ENCODE measurements at regions not wholly inside any gene's neighbourhood (a gene's known extent, or its start where the extent isn't known, plus 50 kb on each side); places are given as distances from the start of the nearest gene placed in this dataset.

- TF ChIP-seq ARID5B (CRISPR knock-in tag; IDR thresholded peaks at IDR 0.05) (peak; percentile 26; the same call in 1 of the 2 replicates), THAP9 (CRISPR knock-in tag; IDR thresholded peaks at IDR 0.05; ENCODE audit: borderline replicate concordance) (no peak), TEAD3 (CRISPR knock-in tag; optimal IDR thresholded peaks at IDR 0.05; ENCODE audit: borderline replicate concordance) (peak; percentile 24)
Measured at GRCh38 chr17:62121025-62121730, 56.1 kb upstream of the MED13 start (continued).

- no peak overlapping the region for H3K4me2 ChIP-seq (ENCODE audit: low read depth, low read length)
- H3K9ac ChIP-seq (ENCODE audit: insufficient read depth, low read depth, low read length), result no peak overlapping the region
- H3K27ac ChIP-seq (ENCODE audit: extremely low read length, insufficient read depth, low read length), result no peak overlapping the region
- H3K9me3 ChIP-seq (ENCODE audit: low read length), result no peaks in the 10 kb centered on the region
- WGBS (ENCODE audit: low lambda C conversion rate), result 87% methylated on average over 2 of the region's 2 CpGs
- no peak for FAIRE-seq
- ChIA-PET CTCF (ENCODE audit: low intra/inter-chr PET ratio, low total read pairs) (no interaction called here), POLR2A (no interaction called here)
- no peak for DNase-seq (ENCODE audit: low spot score)
- BruUV-seq (replicated peaks), result no TSS peak
- in situ Hi-C loops (cut with HindIII; ENCODE audit: extremely low pct_ligation_motif_present, low pct_unique_long_range_greater_than_20kb), result no loop called here
- no peaks in the 10 kb centered on the region for H3K36me3 ChIP-seq (replicated peaks in 1 of 2; ENCODE audit: control insufficient read depth in 1 of 2, insufficient read depth in 2 of 2, low read length in 2 of 2)
- intact Hi-C loops (cut with micrococcal nuclease; ENCODE audit: unreplicated experiment), result no loop called here
- peaks cover 13% of the 10 kb centered on the region for H3K4me1 ChIP-seq (ENCODE audit: insufficient read depth, low read length)
- H3K4me3 ChIP-seq (replicated peaks in 1 of 3; ENCODE audit: insufficient read depth in 1 of 3, low read depth in 2 of 3, low read length in 3 of 3), result no peak overlapping the region
- H3K79me2 ChIP-seq (ENCODE audit: insufficient read depth, low read length), result no peaks in the 10 kb centered on the region
- no peaks in the 10 kb centered on the region for H4K20me1 ChIP-seq (ENCODE audit: insufficient read depth, low read length)
- H3K27me3 ChIP-seq (ENCODE audit: control insufficient read depth in 1 of 2, insufficient read depth in 2 of 2, low read length in 2 of 2), result 0 out of 5 replicates have a peak, but pooled peaks cover 0 to 3% of the 10 kb centered on the region in 2 experiments
- no peak for ATAC-seq
- no peak overlapping the region for H2AFZ ChIP-seq (ENCODE audit: low read length)
- no peak for TF ChIP-seq MTF2 (CRISPR knock-in tag; IDR thresholded peaks at IDR 0.05; ENCODE audit: borderline replicate concordance)
- no peak for TF ChIP-seq ZBTB33 (CRISPR knock-in tag; IDR thresholded peaks at IDR 0.05)
- no peak for TF ChIP-seq HINFP (CRISPR knock-in tag; IDR thresholded peaks at IDR 0.05; ENCODE audit: low read depth)
- TF ChIP-seq ZNF788 (CRISPR knock-in tag; IDR thresholded peaks at IDR 0.05; ENCODE audit: borderline replicate concordance), result no peak
- TF ChIP-seq ZNF414 (CRISPR knock-in tag; IDR thresholded peaks at IDR 0.05), result no peak
- TF ChIP-seq PCBP2 (optimal IDR thresholded peaks at IDR 0.05; ENCODE audit: low read depth, low read length, poor library complexity, severe bottlenecking), result no peak
- TF ChIP-seq GATAD1 (CRISPR knock-in tag; IDR thresholded peaks at IDR 0.05), result no peak
- TF ChIP-seq CCAR2 (optimal IDR thresholded peaks at IDR 0.05; ENCODE audit: low read depth, low read length), result no peak
Measured at GRCh38 chr17:62119373-62119772, 54.3 kb upstream of the MED13 start.

Measured in HepG2 (cell line).